HG02798 (cell line): ENCODE measurements at regions not wholly inside any gene's neighbourhood (a gene's known extent, or its start where the extent isn't known, plus 50 kb on each side); places are given as distances from the start of the nearest gene placed in this dataset.

ENCODE experiments used
- ATAC-seq: cut with Tn5 transposase; IDR thresholded peaks from one replicate; pipeline ENCODE4 v1.9.1; 2021; ENCODE audit warnings: mild to moderate bottlenecking; ENCODE audit not compliant: unreplicated experiment, poor library complexity

- ATAC-seq: no peak
Measured at GRCh38 chr16:80366023-80366422, 174.8 kb upstream of the DYNLRB2 start.

- ATAC-seq: no peak
Measured at GRCh38 chr16:80362816-80363215, 178.0 kb upstream of the DYNLRB2 start.

DNA sequence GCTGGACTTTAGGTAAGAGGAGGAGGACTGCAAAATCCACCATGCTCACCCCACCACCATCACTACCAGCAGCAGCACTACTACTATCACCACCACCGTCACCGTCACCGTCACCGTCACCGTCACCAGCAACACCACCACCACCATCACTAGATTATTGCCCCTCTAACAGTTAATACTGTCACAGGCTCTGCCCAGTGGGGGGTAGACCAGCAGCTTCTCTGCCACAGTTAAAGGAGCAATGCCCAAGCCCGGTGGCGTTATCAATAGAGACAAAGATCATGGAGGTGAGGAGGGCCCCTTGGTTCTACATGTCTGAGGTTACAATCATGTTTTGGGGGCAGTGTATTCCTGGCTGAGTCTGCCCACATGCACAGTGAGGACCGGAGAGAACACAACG lies 184.4 kb upstream of the DYNLRB2 start:
- ATAC-seq: no peak

DNA sequence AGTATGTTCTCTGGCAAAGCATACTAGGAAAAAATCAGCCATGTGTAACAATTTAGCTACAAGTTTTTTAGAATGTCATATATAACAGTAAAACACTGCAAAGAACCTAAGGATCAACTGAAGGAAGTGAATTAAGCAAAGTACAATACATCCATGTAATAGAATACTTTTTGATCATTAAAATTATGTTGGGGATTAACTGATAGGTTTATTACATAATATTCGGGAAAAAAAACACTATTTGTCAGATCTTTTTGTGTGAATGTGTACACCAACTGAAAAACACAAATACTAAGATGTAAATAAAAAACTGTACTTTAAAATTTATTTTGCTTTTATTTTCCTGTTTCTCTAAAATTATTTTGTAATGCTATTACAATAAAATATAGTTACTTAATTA lies 185.5 kb upstream of the DYNLRB2 start:
- ATAC-seq: no peak

DNA sequence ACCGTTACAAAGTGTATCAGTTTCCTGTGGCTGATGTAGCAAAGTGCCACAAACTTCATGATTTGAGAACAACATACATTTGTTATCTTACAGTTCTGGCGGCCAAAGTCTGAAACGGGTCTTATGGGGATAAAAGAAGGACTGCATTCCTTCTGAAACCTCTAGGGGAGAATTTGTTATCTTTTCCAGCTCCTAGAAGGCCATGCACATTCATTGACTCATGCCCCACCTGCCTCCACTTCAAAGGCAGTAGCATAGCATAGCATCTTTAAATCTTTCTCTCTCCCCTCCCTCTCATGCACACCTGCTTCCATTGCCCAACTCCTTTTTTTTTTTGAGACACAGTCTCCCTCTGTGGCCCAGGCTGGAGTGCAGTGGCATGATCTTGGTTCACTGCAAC lies 190.7 kb upstream of the DYNLRB2 start:
- no peak for ATAC-seq

DNA sequence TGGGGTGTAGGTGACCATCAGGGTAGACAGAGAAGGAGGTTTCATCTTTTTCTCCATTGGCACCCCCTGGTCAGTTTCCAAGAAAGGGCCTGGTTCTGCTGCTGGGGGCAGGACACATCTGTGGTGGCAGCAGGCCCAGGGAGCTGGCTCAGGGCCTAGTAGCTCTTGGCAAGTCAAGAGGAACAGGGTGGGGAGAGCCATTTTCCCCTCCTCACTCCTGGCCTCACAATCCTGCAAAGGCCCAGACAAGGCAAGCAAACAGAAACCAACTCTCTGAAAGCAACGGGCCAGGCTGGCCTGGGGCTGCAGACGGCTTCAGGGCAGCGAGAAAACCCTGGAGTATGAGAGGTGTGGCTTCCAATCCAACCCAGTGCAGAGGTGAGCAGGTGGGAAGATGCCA lies 192.9 kb upstream of the DYNLRB2 start:
- no peak for ATAC-seq

DNA sequence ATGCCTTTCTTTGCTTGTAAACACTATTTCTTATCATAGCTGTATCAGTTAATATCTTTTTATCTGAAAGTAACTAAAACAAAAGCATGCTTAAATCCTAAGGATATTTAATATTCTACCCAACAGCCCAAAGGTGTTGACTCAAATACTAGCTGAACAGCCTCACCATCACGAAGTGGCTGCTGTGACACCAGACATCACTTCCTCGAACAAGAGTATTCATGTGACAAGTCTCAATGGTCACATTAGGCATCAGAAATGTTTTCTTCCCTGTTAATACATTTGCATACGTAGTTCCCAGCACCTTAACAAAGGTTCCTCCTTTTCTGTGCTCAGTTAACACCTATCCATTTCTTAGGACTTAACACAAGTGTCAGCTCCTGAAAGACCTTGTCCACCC lies 193.8 kb upstream of the DYNLRB2 start:
- no peak for ATAC-seq

DNA sequence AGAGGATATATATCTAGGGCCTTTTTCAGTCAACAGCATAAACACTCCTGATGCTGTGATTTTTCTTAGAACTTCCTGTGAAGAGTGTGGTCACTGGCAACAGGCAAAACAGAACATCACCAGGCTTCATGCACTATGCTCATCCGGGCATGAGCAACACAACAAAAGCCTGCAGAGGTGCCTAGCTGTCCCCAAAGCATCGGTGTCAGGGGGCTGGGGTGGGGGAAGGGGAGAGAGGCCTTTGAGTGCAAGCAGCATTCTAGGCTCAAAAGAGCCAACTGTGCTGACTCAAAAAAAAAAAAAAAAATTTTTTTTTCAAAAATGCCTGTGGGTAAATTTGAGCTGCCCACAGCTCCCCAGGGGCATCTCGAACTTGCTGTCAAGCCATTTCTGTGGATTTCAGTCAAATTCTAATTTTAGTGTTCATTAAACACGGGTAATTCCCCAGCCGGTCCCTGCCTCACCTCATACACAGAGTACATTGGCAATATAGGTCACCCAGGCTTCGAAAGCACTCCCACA lies 194.6 kb upstream of the DYNLRB2 start:
- no peak for ATAC-seq

DNA sequence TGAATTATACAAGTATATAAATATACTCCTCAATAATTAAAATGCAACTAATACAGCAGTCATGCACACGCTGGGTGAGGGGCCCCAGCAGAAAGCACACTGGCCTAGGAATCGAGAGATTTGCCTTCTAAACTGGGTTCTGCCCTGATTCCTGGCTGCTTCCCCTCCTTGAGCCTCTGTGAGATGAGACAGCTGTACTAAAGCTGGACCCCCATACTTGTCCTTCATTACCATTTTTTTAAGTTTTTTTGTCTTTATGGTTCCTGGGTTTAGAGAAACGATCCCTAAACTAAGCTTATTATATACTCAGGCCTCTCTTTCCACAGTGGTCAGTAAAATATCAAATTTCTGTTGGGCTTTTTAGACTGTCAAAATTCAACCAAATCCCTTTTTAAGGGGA lies 195.1 kb upstream of the DYNLRB2 start:
- no peak for ATAC-seq

- ATAC-seq: no peak
Measured at GRCh38 chr16:80344570-80344969, 196.2 kb upstream of the DYNLRB2 start.

- ATAC-seq: no peak
Measured at GRCh38 chr16:80341263-80341662, 199.5 kb upstream of the DYNLRB2 start.

- ATAC-seq: no peak
Measured at GRCh38 chr16:80337786-80338185, 203.0 kb upstream of the DYNLRB2 start.

DNA sequence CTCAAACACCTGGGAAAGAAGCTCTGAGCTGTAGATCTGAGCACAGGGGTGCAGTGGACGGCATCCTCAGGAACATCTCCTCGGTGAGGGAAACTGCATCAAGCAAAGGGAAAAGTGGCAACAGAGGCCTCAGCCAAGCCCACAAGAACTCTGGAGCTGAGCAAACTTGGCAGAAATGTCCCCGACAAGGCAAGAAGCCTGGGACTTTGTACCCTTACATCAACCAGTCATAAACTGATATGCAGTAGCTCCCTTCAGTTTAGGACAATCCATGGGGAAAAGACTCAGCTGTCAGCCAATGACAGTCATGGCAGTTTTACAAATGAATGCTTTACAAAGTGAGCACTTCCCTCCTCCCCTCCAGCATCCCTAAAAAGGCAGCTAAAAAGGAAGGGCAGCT lies 210.0 kb upstream of the DYNLRB2 start:
- ATAC-seq: no peak

DNA sequence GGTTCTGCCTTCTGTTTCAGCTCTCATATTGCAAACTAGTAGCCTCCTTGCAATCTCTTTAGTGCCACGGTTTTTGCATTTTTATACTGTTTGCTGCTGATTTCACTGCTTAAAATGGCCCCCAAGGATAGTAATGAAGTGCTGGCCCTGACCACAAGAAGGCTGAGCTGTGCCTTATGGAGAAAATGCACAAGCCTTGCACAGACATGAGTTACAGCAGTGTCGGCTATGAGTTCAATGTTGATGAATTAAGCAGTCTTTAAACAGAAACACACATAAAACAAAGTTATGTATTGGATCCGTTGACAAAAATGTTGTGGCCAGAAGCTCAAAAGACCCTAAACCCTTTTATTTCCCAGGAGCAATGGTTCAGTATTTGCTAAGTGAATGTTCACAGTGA lies 210.6 kb upstream of the DYNLRB2 start:
- no peak for ATAC-seq

GRCh38 chr16:80327740-80328139 lies 213.1 kb upstream of the DYNLRB2 start:
- no peak for ATAC-seq

- no peak for ATAC-seq
Measured at GRCh38 chr16:80324371-80324770, 216.4 kb upstream of the DYNLRB2 start.

GRCh38 chr16:80323808-80324195 lies 217.0 kb upstream of the DYNLRB2 start:
- no peak for ATAC-seq

- no peak for ATAC-seq
Measured at GRCh38 chr16:80323187-80323807, 217.5 kb upstream of the DYNLRB2 start.

DNA sequence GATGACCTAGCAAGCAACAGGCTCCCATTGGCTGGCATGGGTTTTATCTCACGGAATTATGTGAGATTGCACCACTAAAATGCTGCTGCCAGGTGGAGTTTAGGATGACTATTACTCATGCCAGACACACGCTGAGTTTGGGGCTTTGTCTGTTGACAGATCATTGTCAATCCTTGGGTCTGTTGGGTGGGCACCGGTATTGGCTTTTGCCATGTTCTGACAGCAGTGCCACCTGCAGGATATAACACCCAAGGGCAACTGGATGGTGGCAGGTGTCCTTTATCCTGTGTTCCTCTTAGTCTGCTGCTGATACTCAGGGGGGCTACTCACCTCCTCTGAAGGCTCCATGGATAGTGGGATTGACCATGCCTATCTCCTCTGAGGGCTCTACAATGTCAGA lies 221.6 kb upstream of the DYNLRB2 start:
- ATAC-seq: no peak

DNA sequence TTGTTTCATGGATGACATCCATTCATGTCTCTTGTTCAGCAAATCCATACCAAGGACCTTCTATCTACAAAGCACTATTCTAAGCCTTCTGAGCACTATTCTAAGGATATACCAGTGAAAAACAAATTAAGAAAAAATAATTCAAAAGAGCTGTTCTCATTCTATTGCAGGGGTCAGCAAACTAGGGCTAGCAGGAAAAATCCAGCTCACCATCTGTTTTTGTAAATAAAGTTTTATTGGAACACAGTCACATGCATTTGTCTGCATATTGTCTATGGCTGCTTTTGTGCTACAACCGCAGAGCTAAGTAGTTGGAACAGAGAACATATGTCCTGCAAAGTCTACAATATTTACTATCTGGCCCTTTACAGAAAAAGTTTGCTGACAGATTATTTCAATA lies 222.7 kb upstream of the DYNLRB2 start:
- ATAC-seq: no peak

DNA sequence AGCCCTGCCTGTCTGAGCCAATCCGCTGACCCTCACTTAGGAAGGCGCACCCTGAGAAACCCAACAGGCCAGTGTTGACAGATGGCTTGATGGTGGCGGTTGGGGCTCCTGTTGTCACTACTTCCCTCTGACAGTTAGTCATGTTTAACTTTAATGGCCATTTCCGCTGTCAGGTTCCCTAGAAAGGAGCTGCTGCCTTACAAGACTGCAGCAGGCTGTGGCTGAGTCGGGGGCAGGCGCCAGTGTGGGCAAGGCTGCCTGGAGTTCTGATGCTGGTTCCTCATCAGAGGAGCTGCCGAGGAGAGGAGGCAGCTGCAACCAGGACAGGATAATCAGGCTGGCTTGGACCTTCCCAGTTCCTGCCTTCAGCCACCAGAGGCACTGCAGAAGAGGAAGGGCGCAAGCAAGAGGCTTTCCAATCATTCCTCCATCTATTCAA lies 223.2 kb upstream of the DYNLRB2 start:
- ATAC-seq: no peak

DNA sequence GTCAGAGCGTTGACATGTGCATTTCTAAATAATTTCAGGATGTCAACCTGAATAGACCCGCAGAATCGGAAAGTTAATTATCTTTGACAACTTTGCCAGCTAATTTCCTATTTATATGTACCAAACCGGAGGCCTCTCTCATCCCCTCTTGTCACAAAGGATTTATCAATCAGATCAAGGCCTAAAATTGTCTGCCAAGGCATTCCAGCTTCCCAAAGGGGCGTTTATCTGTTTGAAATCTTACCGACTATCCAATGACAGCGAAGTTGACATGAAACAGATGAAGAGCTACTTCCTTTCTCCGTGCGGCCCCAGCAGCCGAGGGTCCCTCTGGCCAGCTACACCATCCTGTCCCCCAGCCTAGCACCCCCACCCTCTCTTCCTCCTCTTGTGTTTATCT lies 223.7 kb upstream of the DYNLRB2 start:
- ATAC-seq: no peak

DNA sequence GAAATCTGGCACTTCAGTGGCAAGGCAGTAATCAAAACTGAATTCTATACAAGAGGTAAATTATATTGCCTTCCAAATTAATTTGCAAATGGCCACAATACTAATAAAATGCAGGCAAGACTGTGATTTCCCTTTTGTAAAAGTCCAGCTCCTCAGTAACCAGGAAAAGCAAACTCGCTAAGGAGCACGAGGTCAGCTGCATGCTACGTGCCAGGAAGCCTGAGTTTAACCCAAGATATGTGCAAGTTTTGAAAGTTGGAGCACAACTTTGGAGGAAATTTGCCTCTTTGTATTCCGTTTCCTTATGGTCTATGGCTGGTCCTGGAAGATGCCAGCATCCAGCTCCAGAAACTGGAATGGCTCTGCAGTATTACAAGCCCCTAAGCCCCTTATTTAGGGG lies 226.8 kb upstream of the DYNLRB2 start:
- ATAC-seq: no peak
